Thoracic aorta (tissue), 2 donors: ENCODE measurements at regions not wholly inside any gene's neighbourhood (a gene's known extent, or its start where the extent isn't known, plus 50 kb on each side); places are given as distances from the start of the nearest gene placed in this dataset.

Source experiments
- ATAC-seq: fragments of 150-250 bp; one replicate; pipeline ENCODE4 v1.8.0; 2017; ENCODE audit warnings: low read depth; ENCODE audit not compliant: insufficient number of reproducible peaks, low FRiP score
- DNase-seq: peaks from one replicate; pipeline ENCODE4 v3.0.0-alpha.2; 2020; ENCODE audit warnings: low spot score
- H3K27ac ChIP-seq, 2 donors: fragments of 200-600 bp; sonication (generic); 1 replicate in 1 of 2; 2 replicates in 1 of 2; pipeline ENCODE4 v1.5.1; 2016; ENCODE audit warnings: mild to moderate bottlenecking in 2 of 2, moderate library complexity in 2 of 2
- H3K27me3 ChIP-seq: fragments of 200-600 bp; sonication (generic); replicated peaks from 2 replicates; pipeline ENCODE4 v1.6.0; 2016; ENCODE audit warnings: mild to moderate bottlenecking; ENCODE audit not compliant: insufficient read depth
- H3K36me3 ChIP-seq: fragments of 200-600 bp; sonication (generic); one replicate; pipeline ENCODE4 v1.5.1; 2016
- H3K4me1 ChIP-seq, 2 donors: fragments of 200-600 bp; sonication (generic); 1 replicate in 1 of 2; 2 replicates in 1 of 2; pipeline versions ENCODE4 v1.5.1 to v1.6.0; 2016; ENCODE audit warnings: low read depth in 2 of 2, mild to moderate bottlenecking in 1 of 2; ENCODE audit not compliant: control insufficient read depth in 1 of 2
- H3K4me3 ChIP-seq: fragments of 200-600 bp; sonication (generic); 2 replicates; pipeline ENCODE4 v1.5.1; 2016; ENCODE audit warnings: mild to moderate bottlenecking
- H3K9me3 ChIP-seq: fragments of 200-600 bp; sonication (generic); 2 replicates; pipeline ENCODE4 v1.5.1; 2016
- TF ChIP-seq, protein P1 (sequence below): fragments of 200-600 bp; sonication (generic); IDR thresholded peaks from one replicate; pipeline ENCODE4 v1.5.1; 2019; ENCODE audit warnings: antibody characterized with exemption

DNA sequence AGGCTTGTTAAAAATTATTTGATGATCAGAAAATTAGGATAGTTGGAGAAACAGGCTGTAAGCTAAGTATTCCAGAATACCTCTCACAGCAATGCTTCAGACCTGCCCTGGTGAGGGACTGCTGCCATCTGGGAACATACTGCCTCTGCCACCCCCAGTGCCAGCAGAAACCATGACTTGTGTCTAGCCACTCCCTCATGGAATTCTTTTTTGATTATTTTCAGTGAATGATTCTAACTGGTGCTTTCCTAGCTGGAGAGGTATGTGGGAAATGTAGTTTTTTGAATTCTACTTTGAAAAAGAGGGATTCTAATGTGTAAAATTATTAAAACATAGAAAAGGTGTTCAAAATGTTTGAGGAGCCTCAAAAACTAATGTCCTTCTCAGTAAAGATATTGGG is 126.3 kb downstream of the HMHB1 start:
- Histone ChIP-seq H3K9me3 (peaks cover 9% of the 10 kb centered on the region), H3K4me3 (no peak overlapping the region), H3K27me3 (no peaks in the 10 kb centered on the region), H3K36me3 (no peaks in the 10 kb centered on the region), H3K4me1 (no peaks in the 10 kb centered on the region), H3K27ac (no peak overlapping the region)
- ATAC-seq (no peak), DNase-seq (no peak)
- TF ChIP-seq, protein P1, sequence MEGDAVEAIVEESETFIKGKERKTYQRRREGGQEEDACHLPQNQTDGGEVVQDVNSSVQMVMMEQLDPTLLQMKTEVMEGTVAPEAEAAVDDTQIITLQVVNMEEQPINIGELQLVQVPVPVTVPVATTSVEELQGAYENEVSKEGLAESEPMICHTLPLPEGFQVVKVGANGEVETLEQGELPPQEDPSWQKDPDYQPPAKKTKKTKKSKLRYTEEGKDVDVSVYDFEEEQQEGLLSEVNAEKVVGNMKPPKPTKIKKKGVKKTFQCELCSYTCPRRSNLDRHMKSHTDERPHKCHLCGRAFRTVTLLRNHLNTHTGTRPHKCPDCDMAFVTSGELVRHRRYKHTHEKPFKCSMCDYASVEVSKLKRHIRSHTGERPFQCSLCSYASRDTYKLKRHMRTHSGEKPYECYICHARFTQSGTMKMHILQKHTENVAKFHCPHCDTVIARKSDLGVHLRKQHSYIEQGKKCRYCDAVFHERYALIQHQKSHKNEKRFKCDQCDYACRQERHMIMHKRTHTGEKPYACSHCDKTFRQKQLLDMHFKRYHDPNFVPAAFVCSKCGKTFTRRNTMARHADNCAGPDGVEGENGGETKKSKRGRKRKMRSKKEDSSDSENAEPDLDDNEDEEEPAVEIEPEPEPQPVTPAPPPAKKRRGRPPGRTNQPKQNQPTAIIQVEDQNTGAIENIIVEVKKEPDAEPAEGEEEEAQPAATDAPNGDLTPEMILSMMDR: no peak

DNA sequence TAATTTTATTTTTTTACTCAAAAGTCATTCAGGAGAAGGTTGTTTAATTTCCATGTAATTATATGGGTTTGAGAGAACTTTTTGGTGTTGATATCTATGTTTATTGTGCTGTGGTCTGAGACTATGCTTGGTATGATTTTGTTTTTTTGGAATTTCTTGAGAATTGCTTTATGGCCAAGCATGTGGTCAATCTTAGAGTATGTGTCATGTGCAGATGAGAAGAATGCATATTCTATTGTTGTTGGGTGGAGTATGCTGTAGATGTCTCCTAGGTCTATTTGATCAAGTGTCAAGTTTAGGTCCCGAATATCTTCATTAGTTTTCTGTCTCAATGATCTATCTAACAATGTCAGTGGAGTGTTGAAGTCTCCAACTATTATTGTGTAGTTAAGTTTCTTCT is 134.9 kb downstream of the HMHB1 start:
- no peak for ATAC-seq
- H3K4me3 ChIP-seq: no peak overlapping the region
- H3K27me3 ChIP-seq: no peaks in the 10 kb centered on the region
- DNase-seq: no peak
- TF ChIP-seq, protein P1: no peak
- H3K4me1 ChIP-seq: no peaks in the 10 kb centered on the region
- no peak overlapping the region for H3K27ac ChIP-seq
- H3K9me3 ChIP-seq: peaks cover 10% of the 10 kb centered on the region
- H3K36me3 ChIP-seq: no peaks in the 10 kb centered on the region

DNA sequence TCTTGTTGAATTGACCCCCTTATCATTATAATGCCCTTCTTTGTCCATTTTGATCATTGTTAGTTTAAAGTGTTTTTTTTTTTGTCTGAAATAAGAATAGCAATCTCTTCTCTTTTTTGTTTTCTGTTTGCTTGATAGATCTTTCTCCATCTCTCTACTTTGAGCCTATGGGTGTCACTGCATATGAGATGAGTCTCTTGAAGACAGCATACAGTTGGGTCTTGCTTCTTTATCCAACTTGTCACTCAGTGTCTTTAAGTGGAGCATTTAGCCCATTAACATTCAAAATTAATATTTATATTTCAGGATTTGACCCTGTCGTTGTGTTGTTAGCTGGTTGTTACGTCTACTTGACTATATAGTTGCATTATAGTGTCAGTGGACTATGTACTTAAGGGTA is 135.4 kb downstream of the HMHB1 start:
- Histone ChIP-seq H3K4me3 (no peak overlapping the region), H3K9me3 (peaks cover 8% of the 10 kb centered on the region), H3K27ac (no peak overlapping the region), H3K4me1 (no peaks in the 10 kb centered on the region), H3K27me3 (no peaks in the 10 kb centered on the region), H3K36me3 (no peaks in the 10 kb centered on the region)
- ATAC-seq: no peak
- no peak for DNase-seq
- TF ChIP-seq, protein P1: no peak

DNA sequence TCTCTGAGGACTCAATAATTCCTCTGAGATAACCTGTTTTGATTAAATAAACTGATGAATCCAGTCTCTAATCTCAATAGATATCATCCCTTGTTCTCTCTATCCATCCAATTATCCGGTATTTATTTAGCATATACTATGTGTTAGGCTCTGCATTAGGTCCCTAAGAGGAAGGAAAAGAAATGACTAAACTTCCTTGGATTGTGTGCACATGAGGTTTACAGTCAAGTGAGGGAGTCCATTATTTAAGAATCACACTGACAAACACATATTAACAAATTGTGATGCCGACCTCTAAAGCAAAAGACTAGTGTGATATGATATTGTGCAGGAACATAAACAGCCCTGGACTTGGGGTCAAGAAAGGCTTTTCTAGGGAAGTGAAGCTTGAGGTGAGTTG is 140.8 kb downstream of the HMHB1 start:
- TF ChIP-seq, protein P1: no peak

DNA sequence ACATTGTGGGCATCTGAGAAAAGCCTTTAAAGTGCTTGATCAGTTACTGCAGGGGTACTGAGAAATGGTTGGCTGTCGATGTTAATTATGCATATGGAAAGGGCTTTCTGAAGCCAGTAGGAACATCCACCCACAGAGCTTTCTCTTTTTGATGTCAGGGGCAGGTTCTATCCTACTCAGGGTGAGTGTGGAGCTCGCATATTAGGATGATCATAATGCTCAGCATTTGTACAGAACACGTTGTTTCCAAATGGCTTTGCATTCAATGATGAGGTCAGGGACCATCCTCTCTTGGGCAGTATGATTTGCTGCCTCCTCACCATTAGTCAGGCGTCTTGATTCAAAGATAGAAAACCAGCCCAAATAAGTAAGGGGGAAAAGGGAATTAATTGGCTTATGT is 141.9 kb downstream of the HMHB1 start:
- no peak for ATAC-seq
- no peak for DNase-seq
- H3K9me3 ChIP-seq: no peaks in the 10 kb centered on the region
- TF ChIP-seq, protein P1: no peak
- no peaks in the 10 kb centered on the region for H3K4me1 ChIP-seq
- H3K4me3 ChIP-seq: no peak overlapping the region
- H3K36me3 ChIP-seq: no peaks in the 10 kb centered on the region
- no peaks in the 10 kb centered on the region for H3K27me3 ChIP-seq
- no peak overlapping the region for H3K27ac ChIP-seq

More for the DNA sequence above, 140.8 kb downstream of the HMHB1 start:
- H3K9me3 ChIP-seq: no peaks in the 10 kb centered on the region
- H3K4me3 ChIP-seq: no peak overlapping the region
- no peak for ATAC-seq
- H3K4me1 ChIP-seq: no peaks in the 10 kb centered on the region
- H3K27me3 ChIP-seq: no peaks in the 10 kb centered on the region
- H3K27ac ChIP-seq: no peak overlapping the region
- no peak for DNase-seq
- no peaks in the 10 kb centered on the region for H3K36me3 ChIP-seq
